Left renal pelvis (tissue), 4 donors: ENCODE measurements at regions not wholly inside any gene's neighbourhood (a gene's known extent, or its start where the extent isn't known, plus 50 kb on each side); places are given as distances from the start of the nearest gene placed in this dataset.

Experiments used
- DNase-seq, 4 donors: peaks; one replicate each; pipeline ENCODE4 v3.0.0-alpha.2; 2013; ENCODE audit warnings: low read depth in 4 of 4, low spot score in 3 of 4

DNA sequence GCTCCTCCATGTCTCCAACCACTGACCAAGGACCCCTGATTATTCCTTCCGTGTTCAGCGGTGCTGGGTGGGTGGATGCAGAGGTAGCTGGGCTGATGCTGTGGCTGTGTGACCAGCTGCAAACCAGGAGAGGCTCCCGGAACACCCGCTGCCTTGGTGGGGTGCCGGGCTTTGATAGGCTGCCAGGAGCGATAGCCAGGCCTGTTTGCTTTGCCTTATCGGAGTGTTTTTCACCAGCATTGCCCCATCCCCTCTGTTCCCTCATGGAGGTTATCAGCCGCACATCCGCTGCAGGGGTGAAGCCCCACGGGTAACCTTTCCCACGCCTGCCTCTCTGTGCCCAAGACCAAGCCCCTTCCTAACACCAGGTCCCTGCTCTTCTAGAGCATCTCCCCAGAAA, 354.3 kb downstream of the C16orf95 start:
- no peak for DNase-seq

DNA sequence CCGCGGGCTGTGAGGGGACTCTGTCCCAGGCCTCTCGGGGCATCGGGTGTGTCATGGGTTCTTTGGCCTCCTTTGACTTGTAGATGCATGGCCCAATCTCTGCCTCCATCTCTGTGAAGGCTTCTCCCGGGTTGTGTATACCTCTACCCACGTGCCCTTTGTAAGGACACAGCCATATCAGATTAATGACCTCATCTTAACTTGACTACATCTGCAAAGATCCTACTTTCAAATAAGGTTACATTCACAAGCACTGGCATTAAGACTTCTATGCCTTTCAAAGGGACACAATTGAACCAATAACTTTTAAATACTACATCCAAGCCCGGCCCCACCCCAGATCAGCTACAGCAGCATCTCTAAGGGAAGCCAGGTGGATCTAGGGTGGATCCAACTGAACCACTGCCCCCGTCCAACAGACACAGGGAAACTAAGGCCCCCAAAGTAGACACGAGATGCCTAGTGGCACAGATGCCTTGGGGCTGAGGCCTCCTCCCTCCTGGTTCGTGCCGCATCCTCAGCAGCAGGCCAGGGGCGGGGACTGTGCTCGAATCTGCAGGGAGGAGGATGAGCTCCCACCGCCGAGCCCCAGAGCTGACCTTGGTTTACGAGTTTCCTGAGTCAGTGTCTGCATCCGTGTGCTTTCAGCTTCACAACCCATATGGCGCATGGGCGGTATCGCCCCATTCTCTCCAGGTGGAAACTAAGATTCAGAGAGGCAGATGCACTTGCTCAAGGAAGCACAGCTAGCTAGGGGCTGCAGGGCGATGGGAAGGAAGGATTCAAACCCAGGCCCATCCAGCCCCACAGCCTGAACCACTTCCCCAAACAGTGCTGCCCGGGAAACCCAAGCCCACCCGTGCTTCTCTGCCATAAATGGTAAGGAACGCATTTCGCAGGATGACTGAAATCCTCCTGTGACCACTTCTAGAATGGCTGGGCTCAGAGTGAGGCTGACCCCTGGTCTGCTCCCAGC, 353.3 kb downstream of the C16orf95 start:
- DNase-seq: no peak

DNA sequence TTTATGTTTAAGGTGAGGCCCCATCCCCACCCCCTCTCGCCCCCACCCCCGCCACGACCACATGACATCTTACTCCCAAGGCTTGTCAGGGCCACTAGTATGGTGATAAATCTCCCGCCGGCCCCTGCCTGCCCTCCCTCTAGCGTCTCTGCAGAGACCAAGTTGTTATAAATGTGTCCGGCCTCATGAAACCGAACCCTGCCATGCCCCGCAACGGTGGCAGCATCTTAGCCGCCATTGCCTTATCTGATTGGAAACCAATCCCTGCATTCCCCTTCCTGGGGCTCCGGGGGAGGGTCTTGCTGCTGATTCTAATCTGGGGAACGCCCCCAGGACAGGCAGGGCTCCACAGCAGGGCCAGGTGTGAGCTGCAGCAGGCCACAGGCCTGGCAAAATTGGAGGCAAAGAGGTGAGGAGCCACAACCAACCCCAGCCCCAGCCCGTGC, 352.4 kb downstream of the C16orf95 start:
- no peak for DNase-seq

DNA sequence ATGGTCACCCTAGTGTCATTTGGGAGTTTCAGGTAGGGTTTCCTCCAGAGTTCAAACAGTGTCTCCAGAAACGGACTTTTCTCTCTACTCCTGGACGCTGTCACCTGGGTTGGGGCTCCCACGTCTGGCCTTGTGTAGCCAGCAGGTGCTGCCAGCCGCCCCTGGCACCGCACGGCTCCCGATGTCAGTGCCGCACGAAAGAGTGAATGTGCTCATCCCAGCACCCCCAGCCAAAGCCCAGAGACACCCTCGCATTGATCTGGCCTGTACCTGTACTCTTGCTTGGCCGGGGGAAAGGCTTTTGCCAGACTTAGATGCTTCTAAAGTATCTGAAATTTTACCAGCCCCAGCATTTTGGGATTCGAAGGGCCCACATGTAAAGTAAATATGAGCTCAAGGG, 351.9 kb downstream of the C16orf95 start:
- DNase-seq: no peak

DNA sequence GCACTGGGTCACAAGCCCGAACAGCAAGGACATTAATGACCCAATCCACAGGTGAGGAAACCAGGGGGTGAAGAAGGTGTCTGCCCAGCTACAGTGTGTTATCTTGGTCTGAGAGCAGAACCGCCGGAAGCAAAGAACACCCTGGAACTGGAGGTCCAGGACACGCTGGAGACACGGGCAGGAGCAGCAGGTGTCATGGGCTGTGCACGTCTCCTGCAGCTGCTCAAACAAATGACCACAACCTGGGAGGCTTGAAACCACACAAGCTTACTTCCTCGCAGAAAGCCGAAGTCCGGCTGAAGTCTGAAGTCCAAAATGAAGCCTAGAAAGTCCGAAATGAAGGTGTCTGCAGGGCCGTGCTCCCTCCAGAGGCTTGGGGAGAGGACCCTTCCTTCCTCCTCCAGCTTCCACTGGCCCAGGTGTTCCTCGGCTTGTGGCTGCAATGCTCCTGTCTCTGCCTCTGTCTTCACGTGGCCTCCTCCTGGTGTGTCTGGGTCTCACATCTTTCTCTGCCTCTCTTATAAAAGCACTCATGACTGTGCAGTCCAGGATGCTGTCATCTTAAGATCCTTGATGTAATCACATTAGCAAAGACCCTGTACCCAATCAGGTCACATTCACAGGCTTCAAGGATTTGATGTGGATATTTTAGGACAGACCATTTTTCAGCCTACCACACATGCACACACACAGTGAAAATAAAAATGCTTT, 351.2 kb downstream of the C16orf95 start:
- DNase-seq: no peak

DNA sequence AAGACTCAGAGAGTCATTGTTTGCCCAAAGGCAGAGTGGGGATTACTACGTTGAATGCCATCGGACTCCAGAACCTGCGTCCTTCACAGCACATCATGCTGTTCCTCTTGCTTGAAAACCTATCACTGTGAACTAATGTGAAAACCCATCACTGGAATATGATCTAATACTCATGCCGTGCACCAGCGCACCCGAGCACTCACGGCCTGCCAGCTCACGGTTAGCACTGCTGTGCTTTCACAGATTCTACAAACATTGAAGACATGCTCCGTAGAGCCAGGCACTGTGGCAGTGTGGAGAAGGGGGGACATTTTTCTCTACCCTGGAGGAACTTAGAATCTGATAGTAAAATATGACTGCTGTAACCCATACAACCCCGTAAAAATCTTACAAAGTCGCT, 350.4 kb downstream of the C16orf95 start:
- no peak for DNase-seq

DNA sequence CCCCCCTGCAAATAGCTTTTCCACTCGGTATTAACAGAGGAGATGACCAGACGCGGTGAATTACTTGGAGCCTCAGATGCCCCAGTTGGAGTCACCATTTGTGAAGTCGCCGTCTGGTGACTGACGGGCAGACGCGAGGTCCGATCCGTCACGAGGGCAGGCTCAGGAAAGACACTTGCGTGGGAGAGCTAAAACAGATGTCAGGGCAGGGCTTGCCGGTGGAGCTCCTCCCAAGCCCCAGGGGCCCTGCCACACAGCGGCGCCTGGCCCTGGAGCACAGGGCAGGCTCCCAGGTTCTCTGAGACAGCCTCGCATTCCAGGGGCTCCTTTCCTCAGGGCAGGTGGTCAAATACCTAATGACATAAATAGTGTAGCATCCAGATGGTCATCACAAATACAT, 348.3 kb downstream of the C16orf95 start:
- no peak for DNase-seq

DNA sequence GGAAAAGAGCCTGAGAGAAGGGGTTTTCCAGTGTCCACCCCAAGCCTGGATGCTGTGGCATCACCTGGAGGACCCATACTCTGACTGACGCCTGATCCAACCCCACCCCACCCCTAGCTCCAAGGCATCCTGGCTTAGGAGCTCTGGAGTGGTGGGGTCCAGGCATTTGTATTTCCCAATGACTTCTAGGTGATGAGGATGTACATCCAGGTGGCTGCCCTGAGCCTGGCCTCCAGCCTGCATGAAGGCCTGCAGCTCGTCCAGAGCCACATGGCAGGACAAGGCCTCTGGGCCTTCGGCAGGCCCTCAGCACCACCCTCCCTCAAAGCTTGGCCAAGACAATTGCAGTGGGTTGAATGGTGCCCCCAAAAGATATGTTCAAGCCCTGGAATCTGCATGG, 347.5 kb downstream of the C16orf95 start:
- DNase-seq: no peak

DNA sequence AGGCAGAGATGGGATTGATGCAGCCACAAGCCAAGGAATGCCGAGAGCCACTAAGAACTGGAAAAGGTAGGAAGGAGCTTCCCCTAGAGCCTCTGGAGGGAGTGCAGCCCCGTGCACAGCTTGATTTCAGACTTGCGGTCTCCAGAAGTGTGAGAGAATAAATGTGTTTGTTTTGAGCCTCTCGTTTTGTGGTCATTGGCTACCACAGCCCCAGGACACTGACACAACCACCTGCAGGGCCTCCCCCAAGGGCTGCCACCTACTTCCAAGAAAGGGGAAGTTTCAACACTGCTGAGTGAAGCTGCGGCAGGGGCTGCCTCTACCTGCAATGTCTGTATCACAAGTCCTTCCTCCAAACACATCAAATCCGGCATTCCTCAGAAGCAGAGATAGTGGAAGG, 346.9 kb downstream of the C16orf95 start:
- DNase-seq: no peak

DNA sequence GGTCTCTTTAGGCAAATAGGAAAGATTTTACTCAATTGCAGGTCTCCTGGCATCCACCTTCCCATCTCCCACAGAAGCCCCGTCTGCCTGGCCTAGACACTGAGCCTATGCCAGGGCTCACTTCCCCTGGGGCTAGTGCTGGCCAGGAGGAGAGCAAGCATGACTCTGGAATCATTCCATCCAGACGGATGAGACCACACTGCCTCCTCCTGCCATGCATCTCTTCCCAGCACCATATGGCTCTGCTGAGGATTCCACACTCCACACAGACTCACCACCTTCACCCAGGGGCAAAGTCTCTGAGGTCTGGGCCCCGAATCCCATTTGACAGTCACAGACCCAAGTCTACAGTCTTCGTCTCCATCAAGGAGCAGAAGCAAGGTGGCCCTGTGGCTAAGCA, 346.5 kb downstream of the C16orf95 start:
- no peak for DNase-seq

DNA sequence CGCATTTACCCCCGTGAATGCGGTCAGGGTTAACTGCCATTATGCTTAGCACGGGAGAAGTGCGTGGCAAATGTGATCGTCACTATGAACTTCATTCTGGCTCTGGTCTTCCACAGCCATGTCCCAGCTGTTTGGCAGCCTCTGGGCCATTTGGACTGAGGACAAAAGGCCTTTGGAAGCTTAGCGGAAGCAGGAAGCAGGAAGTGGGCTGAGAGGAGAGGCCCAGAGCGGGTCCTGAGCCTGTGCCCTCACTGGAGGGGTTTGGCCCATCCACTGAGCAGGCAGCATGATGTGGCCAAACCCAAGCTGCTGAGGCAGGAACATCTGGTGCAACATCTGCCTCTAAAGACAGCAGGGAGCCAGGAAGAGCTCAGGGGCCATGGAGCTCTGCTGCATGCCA, 345.9 kb downstream of the C16orf95 start:
- no peak for DNase-seq

DNA sequence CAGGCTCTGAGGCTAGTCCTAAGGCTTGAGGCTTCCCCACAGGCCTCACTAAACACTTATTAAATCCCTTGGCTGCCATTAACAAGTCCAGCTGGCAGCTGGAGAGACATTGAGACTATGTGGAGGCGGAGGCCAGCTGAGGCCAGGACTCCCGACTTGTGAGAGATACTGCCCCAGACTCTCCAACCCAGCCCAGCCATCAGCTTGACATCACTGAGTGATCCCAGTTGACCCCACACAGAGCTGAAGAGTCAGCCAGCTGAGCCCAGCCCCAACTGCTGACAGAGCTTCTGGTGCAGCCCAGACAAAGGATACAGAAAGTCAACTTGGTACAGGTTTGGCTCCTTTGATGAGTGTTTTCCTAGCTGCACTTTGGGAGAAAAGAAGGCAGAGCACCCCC, 343.1 kb downstream of the C16orf95 start:
- no peak for DNase-seq

DNA sequence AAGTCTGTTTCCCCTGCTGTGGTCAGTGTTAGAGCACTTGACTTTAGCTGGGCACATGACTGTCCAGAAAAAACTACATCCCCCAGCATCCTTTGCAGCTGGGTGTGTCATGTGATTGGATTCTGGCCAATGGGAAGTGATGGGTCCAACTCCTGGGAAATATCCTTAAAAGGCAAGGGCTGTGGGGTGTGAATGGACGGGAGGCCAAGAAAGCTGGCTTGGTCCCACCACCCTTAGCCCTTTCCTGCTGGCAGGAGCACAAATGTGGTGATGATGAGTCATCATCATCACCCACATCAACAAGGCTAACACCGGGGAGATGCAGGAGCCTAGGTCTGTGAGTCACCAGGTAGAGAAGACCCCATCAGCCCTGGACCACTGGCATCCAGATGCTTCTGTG, 341.7 kb downstream of the C16orf95 start:
- no peak for DNase-seq

DNA sequence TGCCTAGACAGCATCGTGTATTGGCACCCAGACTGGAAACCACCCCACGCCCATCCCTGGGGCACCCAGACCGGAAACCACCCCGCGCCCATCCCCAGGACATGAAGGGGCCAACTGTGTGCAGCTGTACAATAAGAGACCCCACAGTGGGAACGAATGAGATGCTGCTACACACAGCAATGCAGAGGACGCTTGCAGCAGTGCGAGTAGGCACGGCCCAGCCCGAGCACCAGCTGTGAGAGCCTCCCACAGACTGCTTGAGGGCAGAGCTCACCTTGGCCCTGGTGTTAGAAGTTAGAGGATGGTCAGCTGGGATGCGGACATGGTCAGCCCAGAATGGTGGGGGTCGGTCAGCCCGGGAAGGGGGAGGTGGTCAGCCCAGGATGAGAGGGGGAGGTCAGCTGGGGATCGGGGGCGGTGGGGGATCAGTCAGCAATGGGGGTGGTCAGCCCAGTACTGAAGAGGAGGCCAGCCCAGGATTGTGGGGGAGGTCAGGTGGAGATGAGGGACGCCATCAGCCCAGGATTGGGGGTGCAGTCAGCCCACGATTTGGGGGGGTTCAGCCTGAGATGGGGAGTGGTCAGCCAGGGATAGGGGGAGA, 340.0 kb downstream of the C16orf95 start:
- DNase-seq: no peak

DNA sequence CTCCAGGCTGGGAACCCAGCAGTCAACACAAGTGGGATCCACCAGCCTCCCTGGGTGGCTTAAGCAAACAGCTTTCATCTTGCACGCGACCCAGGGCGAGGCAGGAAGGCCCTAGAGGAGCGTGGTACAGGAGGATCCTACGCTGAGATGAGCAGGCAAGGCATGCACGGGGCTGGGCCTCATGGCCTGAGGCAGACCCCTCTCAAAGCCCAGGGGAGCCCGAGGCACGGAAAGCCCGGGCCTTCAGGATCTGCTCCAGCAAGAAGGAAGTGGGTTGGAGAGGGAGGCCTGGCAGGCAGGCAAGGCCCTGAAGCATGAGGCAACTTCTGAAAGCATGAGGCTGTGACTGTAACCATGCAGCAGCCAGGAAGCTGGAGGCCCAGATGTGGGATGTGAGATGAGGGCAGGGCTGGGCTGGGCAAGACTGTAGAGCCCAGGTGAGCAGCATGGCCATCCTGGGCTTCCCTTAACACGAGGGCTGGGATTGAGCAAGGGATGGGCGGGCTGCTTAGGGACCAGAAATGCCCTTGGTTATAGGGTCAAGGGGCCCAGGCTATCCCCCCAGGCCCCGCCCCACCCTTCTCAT, 338.7 kb downstream of the C16orf95 start:
- no peak for DNase-seq

DNA sequence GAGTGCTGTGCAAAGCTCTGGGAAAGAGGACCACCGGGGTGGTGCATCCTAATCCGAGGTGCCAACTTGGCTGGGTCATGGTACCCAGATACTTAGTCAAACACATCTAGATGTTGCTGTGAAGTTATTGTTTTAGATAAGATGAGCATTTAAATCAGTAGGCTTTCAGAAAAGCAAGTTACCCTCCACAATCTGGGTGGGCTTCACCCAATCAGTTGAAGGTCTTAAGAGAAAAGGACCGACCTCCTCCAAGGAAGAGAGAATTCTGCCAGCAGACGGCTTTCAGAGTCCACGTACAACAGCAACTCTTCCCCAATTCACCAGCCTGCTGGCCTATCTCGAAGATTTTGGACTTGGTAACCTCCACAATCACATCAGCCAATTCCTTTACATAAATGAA, 338.1 kb downstream of the C16orf95 start:
- no peak for DNase-seq

DNA sequence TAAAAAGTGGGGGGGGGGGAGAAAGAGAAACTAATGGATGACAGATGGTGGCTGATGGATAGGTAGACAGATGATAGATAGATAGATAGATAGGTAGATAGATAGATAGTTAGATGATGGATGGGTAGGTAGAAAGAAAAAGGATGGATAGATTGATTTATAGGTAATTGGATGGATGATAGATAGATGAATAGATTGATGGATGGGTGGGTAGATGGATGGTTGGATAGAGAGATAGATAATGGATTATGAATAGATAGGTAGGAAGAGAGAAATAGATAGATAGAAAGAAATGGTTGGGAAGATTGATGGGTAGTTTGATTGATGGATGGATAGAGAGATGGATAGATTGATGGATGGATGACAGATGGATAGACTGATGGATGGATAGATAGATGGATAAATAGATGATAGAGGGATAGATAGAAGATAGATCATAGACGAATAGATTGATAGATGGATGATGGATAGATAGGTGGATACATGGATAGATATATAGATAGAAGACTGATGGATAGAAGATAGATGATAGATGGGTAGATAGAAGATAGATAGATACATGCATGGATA, 337.1 kb downstream of the C16orf95 start:
- no peak for DNase-seq

DNA sequence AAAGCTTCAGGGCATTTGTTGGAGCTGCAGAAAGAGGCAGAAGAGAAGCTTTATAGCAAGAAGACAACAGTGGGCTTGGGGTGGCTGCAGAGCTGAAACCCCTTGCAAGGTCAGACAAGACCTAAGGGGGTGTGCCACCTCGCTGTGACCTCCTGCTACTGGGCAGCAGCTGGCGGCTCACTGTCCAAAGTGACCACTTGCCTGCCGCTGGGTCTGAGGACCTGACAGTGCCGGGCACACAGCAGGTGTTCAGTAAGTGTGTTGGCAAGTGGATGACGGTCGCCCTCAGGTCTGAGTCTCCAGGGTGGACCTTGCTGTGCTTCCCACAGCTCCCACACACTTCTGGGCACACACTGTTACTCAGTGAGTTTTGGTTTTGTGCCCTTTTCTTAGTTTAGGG, 336.5 kb downstream of the C16orf95 start:
- no peak for DNase-seq

DNA sequence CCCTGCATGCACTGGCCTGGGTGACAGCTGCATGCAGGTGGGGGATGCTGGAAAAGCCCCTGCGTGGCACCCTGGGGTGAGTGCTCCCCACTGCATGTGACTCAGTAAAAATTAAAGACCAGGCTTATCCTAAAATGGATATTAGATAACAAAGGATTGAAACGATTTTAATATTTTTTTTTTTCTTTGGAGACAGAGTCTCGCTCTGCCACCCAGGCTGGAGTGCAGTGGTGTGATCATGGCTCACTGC, 334.9 kb downstream of the C16orf95 start:
- DNase-seq: no peak

DNA sequence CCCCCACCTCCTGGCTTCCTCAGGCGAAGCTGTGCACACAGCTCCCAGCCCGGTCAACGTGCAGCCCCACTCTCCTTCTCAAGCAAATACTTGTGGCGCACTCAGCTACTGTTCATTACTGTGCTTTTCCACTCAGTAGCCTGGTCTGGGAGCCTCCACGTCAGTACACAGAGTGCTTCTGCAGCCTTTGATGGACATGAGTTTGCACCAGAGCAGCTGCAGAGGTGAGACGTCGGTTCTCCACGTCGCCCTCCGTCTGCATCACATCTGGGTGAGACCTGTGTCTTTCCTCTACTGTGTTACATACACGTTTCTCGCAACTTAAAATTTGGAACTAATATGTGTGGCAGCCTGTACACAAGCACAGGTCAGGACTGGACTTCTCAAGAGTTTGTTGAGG, 334.3 kb downstream of the C16orf95 start:
- no peak for DNase-seq

DNA sequence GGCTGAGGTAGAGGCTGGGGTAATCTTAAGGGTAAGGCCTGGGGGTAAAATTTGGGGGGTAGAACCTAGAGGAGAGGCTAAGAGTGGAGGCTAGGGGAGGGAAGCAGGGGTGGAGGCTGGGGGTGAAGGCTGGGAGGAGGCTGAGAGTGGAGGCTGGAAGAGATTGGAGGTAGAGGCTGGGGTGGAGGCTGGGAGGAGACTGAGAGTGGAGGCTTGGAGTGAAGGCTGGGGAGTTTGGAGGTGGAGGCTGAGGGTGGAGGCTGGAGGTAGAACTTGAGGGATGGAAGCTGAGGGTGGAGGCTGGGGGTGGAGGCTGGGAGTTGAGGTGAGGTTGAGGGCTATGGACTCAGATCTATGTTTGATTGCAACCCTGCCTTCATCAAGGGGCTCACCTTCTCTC, 333.6 kb downstream of the C16orf95 start:
- DNase-seq: no peak
